ENCODE measurements at regions not wholly inside any gene's neighbourhood (a gene's known extent, or its start where the extent isn't known, plus 50 kb on each side); places are given as distances from the start of the nearest gene placed in this dataset.

DNA sequence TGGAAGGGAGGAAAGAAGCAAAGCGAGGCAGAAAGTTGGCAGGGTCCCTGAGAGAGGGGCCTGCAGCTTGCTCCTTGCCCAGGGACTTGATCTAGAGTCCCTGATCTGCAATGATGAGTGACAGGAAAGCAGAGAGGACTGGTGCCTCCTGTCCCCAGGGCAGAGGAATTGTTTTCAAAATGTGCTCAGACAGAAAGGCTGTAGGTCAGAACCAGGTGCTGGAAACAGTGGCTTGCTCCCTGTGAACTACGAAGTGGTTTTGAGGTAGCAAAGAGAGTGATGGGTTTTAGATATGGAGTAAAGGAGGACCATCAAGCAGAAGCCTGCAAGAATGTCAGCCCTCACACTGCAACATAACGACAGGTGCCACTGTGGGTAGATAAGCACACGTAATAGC, 164.9 kb upstream of the SERTAD2 start:
- ChIA-PET POLR2A (no interaction called here), CTCF (no interaction called here)
- no peaks in the 10 kb centered on the region for H3K4me1 ChIP-seq (ENCODE audit: control insufficient read depth, insufficient read depth, low read length)
- DNase-seq (ENCODE audit: low read depth, low spot score) (no peak), ATAC-seq (no peak)
- intact Hi-C loops (cut with micrococcal nuclease; ENCODE audit: unreplicated experiment) (no loop called here), in situ Hi-C loops (cut with HindIII; ENCODE audit: low pct_unique_long_range_greater_than_20kb, low sequenced_read_pairs) (no loop called here)
- TF ChIP-seq SIN3A (IDR thresholded peaks at IDR 0.05; ENCODE audit: borderline replicate concordance, insufficient read depth, low read depth, low read length) = no peak
- TF ChIP-seq TCF7L2 (IDR thresholded peaks at IDR 0.05; ENCODE audit: low read depth, low read length) = no peak
- no peak for TF ChIP-seq POLR2AphosphoS5 (IDR thresholded peaks at IDR 0.05; ENCODE audit: low read depth, low read length)
- TF ChIP-seq, protein P1, sequence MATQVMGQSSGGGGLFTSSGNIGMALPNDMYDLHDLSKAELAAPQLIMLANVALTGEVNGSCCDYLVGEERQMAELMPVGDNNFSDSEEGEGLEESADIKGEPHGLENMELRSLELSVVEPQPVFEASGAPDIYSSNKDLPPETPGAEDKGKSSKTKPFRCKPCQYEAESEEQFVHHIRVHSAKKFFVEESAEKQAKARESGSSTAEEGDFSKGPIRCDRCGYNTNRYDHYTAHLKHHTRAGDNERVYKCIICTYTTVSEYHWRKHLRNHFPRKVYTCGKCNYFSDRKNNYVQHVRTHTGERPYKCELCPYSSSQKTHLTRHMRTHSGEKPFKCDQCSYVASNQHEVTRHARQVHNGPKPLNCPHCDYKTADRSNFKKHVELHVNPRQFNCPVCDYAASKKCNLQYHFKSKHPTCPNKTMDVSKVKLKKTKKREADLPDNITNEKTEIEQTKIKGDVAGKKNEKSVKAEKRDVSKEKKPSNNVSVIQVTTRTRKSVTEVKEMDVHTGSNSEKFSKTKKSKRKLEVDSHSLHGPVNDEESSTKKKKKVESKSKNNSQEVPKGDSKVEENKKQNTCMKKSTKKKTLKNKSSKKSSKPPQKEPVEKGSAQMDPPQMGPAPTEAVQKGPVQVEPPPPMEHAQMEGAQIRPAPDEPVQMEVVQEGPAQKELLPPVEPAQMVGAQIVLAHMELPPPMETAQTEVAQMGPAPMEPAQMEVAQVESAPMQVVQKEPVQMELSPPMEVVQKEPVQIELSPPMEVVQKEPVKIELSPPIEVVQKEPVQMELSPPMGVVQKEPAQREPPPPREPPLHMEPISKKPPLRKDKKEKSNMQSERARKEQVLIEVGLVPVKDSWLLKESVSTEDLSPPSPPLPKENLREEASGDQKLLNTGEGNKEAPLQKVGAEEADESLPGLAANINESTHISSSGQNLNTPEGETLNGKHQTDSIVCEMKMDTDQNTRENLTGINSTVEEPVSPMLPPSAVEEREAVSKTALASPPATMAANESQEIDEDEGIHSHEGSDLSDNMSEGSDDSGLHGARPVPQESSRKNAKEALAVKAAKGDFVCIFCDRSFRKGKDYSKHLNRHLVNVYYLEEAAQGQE (IDR thresholded peaks at IDR 0.05; ENCODE audit: insufficient read depth in 1 of 2, low read depth in 2 of 2, low read length in 1 of 2) = no peak
- TF ChIP-seq, protein P2, sequence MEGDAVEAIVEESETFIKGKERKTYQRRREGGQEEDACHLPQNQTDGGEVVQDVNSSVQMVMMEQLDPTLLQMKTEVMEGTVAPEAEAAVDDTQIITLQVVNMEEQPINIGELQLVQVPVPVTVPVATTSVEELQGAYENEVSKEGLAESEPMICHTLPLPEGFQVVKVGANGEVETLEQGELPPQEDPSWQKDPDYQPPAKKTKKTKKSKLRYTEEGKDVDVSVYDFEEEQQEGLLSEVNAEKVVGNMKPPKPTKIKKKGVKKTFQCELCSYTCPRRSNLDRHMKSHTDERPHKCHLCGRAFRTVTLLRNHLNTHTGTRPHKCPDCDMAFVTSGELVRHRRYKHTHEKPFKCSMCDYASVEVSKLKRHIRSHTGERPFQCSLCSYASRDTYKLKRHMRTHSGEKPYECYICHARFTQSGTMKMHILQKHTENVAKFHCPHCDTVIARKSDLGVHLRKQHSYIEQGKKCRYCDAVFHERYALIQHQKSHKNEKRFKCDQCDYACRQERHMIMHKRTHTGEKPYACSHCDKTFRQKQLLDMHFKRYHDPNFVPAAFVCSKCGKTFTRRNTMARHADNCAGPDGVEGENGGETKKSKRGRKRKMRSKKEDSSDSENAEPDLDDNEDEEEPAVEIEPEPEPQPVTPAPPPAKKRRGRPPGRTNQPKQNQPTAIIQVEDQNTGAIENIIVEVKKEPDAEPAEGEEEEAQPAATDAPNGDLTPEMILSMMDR (IDR thresholded peaks at IDR 0.05) = no peak
- no peaks in the 10 kb centered on the region for H3K36me3 ChIP-seq (ENCODE audit: control insufficient read depth, insufficient read depth, low read length)
- no peaks in the 10 kb centered on the region for H3K9me3 ChIP-seq (ENCODE audit: control insufficient read depth, insufficient read depth, low read depth, low read length)
- no peaks in the 10 kb centered on the region for H3K27me3 ChIP-seq (ENCODE audit: control insufficient read depth, insufficient read depth, low read length)
- BruUV-seq (replicated peaks) = no TSS peak
- H3K4me3 ChIP-seq (ENCODE audit: low read depth in 2 of 2, low read length in 2 of 2) = no peak overlapping the region
- H3K27ac ChIP-seq (ENCODE audit: low read length) = no peak overlapping the region

DNA sequence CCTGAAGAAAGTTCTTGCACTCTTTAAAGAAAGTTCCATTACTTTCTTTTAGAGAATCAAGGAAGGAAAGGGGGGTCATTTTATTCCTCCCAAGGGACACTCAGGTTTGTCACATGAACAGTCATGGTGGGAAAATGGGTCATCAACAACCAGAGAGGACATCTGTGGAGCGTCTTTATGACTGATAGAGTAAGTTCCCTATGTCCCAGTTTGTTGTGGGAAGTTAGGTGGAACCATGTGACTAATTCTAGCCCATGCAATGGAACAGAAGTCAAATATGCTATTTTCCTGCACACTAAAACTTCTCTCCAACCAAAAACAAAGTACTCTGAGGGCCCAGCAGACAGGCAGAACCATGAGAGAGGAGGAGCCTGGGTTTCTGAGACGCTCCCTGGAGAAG, 165.6 kb upstream of the SERTAD2 start:
- no peak overlapping the region for H3K4me3 ChIP-seq (ENCODE audit: low read depth in 2 of 2, low read length in 2 of 2)
- in situ Hi-C loops (cut with HindIII; ENCODE audit: low pct_unique_long_range_greater_than_20kb, low sequenced_read_pairs) = no loop called here

DNA sequence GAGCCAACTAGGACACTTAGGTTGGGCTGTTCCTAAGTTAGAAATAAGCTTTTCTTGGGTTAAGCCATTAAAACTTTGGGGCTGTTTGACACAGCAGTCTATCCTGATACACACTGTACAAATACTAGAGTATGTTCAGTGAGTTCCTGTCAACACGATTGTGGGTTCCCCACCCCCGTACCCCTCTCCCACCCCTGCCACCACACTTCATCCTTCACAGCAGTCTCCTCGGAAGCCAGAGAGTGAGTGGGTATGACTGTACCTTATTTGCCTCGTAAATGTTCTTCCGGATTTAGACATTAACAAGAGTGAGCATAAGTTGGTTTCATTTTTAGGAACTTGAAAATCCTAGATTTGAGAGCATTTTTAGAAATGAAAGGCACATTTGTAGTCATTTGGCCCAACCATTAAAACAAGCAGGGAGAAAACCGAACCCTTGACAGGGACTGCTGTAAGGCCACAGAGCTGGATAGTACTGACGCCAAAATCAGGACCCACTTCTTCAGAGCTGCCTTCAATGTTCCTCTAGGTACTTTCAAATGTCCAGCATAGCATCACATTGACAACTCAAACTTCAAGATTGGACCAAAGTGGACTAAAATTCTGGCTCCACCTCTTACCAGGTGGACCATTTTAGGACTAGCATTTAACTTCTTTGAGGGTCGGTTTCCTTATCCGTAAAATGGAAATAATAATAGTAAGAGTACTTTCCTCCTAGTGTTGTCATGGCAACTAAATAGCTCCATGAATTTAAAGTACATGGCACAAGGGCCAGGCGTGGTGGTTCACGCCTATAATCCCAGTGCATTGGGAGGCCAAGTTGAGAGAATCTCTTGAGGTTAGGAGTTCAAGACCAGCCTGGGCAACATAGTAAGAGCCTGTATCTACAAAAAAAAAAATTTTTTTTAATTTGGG, 166.3 kb upstream of the SERTAD2 start:
- Histone ChIP-seq H3K4me1 (ENCODE audit: control insufficient read depth, insufficient read depth, low read length) (no peaks in the 10 kb centered on the region), H3K36me3 (ENCODE audit: control insufficient read depth, insufficient read depth, low read length) (no peaks in the 10 kb centered on the region), H3K27ac (ENCODE audit: low read length) (no peak overlapping the region), H3K4me3 (ENCODE audit: low read depth in 2 of 2, low read length in 2 of 2) (no peak overlapping the region), H3K27me3 (ENCODE audit: control insufficient read depth, insufficient read depth, low read length) (no peaks in the 10 kb centered on the region), H3K9me3 (ENCODE audit: control insufficient read depth, insufficient read depth, low read depth, low read length) (no peaks in the 10 kb centered on the region)
- no peak for DNase-seq (ENCODE audit: low read depth, low spot score)
- CTCF ChIA-PET = no interaction called here
- no peak for TF ChIP-seq SIN3A (IDR thresholded peaks at IDR 0.05; ENCODE audit: borderline replicate concordance, insufficient read depth, low read depth, low read length)
- TF ChIP-seq, protein P2 (IDR thresholded peaks at IDR 0.05) = no peak
- TF ChIP-seq, protein P1 (IDR thresholded peaks at IDR 0.05; ENCODE audit: insufficient read depth in 1 of 2, low read depth in 2 of 2, low read length in 1 of 2) = no peak
- TF ChIP-seq TCF7L2 (IDR thresholded peaks at IDR 0.05; ENCODE audit: low read depth, low read length) = no peak
- TF ChIP-seq POLR2AphosphoS5 (IDR thresholded peaks at IDR 0.05; ENCODE audit: low read depth, low read length) = no peak
- no peak for ATAC-seq
- no TSS peak for BruUV-seq (replicated peaks)
- intact Hi-C loops (cut with micrococcal nuclease; ENCODE audit: unreplicated experiment) (no loop called here), in situ Hi-C loops (cut with HindIII; ENCODE audit: low pct_unique_long_range_greater_than_20kb, low sequenced_read_pairs) (no loop called here)
- POLR2A ChIA-PET = interaction anchor here (0.6 kb wide), 1 partner anchor 70 kb away, joined by 4 read pairs; no protein-coding TSS in a partner anchor

More for the DNA sequence above, 165.6 kb upstream of the SERTAD2 start:
- DNase-seq (ENCODE audit: low read depth, low spot score) (no peak), ATAC-seq (no peak; the same call in 1 of the 2 replicates)
- POLR2A ChIA-PET = interaction anchor here (0.6 kb wide), 1 partner anchor 70 kb away, joined by 4 read pairs; no protein-coding TSS in a partner anchor
- BruUV-seq (replicated peaks) = no TSS peak
- Histone ChIP-seq H3K36me3 (ENCODE audit: control insufficient read depth, insufficient read depth, low read length) (no peaks in the 10 kb centered on the region), H3K27ac (ENCODE audit: low read length) (no peak overlapping the region), H3K27me3 (ENCODE audit: control insufficient read depth, insufficient read depth, low read length) (no peaks in the 10 kb centered on the region), H3K4me1 (ENCODE audit: control insufficient read depth, insufficient read depth, low read length) (no peaks in the 10 kb centered on the region), H3K9me3 (ENCODE audit: control insufficient read depth, insufficient read depth, low read depth, low read length) (no peaks in the 10 kb centered on the region)
- TF ChIP-seq TCF7L2 (IDR thresholded peaks at IDR 0.05; ENCODE audit: low read depth, low read length) (no peak), SIN3A (IDR thresholded peaks at IDR 0.05; ENCODE audit: borderline replicate concordance, insufficient read depth, low read depth, low read length) (no peak)
- CTCF ChIA-PET = no interaction called here
- intact Hi-C loops (cut with micrococcal nuclease; ENCODE audit: unreplicated experiment) = no loop called here
